IPS-18a (cell line): ENCODE measurements at regions not wholly inside any gene's neighbourhood (a gene's known extent, or its start where the extent isn't known, plus 50 kb on each side); places are given as distances from the start of the nearest gene placed in this dataset.

Experiments
- H3K27ac ChIP-seq: one replicate; pipeline ENCODE4 v1.5.1; 2013; ENCODE audit warnings: low read length
- H3K27me3 ChIP-seq: one replicate; pipeline ENCODE4 v1.6.1; 2013; ENCODE audit warnings: mild to moderate bottlenecking, low read length; ENCODE audit not compliant: control insufficient read depth, insufficient read depth
- H3K36me3 ChIP-seq: one replicate; pipeline ENCODE4 v1.6.1; 2013; ENCODE audit warnings: low read depth, low read length; ENCODE audit not compliant: control insufficient read depth
- H3K4me1 ChIP-seq: one replicate; pipeline ENCODE4 v1.6.1; 2013; ENCODE audit warnings: low read depth, low read length; ENCODE audit not compliant: control insufficient read depth
- H3K4me3 ChIP-seq: one replicate; pipeline ENCODE4 v1.5.1; 2013; ENCODE audit warnings: low read length
- H3K9ac ChIP-seq: one replicate; pipeline ENCODE4 v1.6.1; 2013; ENCODE audit warnings: mild to moderate bottlenecking, low read length, moderate library complexity
- H3K9me3 ChIP-seq: one replicate; pipeline ENCODE4 v1.6.1; 2013; ENCODE audit warnings: low read depth, low read length; ENCODE audit not compliant: control insufficient read depth

- no peak overlapping the region for H3K27ac ChIP-seq
- H3K27me3 ChIP-seq: no peaks in the 10 kb centered on the region
- no peaks in the 10 kb centered on the region for H3K4me1 ChIP-seq
- H3K36me3 ChIP-seq: no peaks in the 10 kb centered on the region
- H3K4me3 ChIP-seq: no peak overlapping the region
- no peaks in the 10 kb centered on the region for H3K9me3 ChIP-seq
- H3K9ac ChIP-seq: no peak overlapping the region
These were observed 376.5 kb upstream of the KLHL29 start for GRCh38 chr2:23008440-23008839.

- no peak overlapping the region for H3K27ac ChIP-seq
- no peaks in the 10 kb centered on the region for H3K4me1 ChIP-seq
- H3K9ac ChIP-seq: no peak overlapping the region
- H3K9me3 ChIP-seq: no peaks in the 10 kb centered on the region
- H3K36me3 ChIP-seq: no peaks in the 10 kb centered on the region
- H3K4me3 ChIP-seq: no peak overlapping the region
- H3K27me3 ChIP-seq: no peaks in the 10 kb centered on the region
These were observed 376.0 kb upstream of the KLHL29 start for GRCh38 chr2:23008951-23009350.

GRCh38 chr2:23009545-23010149, 375.3 kb upstream of the KLHL29 start:
- no peak overlapping the region for H3K9ac ChIP-seq
- H3K27ac ChIP-seq: no peak overlapping the region
- H3K4me3 ChIP-seq: no peak overlapping the region
- no peaks in the 10 kb centered on the region for H3K27me3 ChIP-seq
- no peaks in the 10 kb centered on the region for H3K4me1 ChIP-seq
- no peaks in the 10 kb centered on the region for H3K9me3 ChIP-seq
- no peaks in the 10 kb centered on the region for H3K36me3 ChIP-seq

GRCh38 chr2:23012499-23012898, 372.5 kb upstream of the KLHL29 start:
- Histone ChIP-seq H3K4me3 (no peak overlapping the region), H3K9ac (no peak overlapping the region), H3K36me3 (no peaks in the 10 kb centered on the region), H3K9me3 (no peaks in the 10 kb centered on the region), H3K27ac (no peak overlapping the region), H3K4me1 (no peaks in the 10 kb centered on the region), H3K27me3 (no peaks in the 10 kb centered on the region)

GRCh38 chr2:23015651-23016200, 369.3 kb upstream of the KLHL29 start:
- H3K4me1 ChIP-seq: peaks cover 3% of the 10 kb centered on the region
- no peaks in the 10 kb centered on the region for H3K27me3 ChIP-seq
- no peaks in the 10 kb centered on the region for H3K9me3 ChIP-seq
- H3K4me3 ChIP-seq: no peak overlapping the region
- H3K27ac ChIP-seq: no peak overlapping the region
- H3K36me3 ChIP-seq: no peaks in the 10 kb centered on the region
- no peak overlapping the region for H3K9ac ChIP-seq

GRCh38 chr2:23019476-23019875, 365.5 kb upstream of the KLHL29 start:
- H3K9me3 ChIP-seq: no peaks in the 10 kb centered on the region
- H3K9ac ChIP-seq: no peak overlapping the region
- H3K4me1 ChIP-seq: peaks cover 3% of the 10 kb centered on the region
- no peaks in the 10 kb centered on the region for H3K36me3 ChIP-seq
- no peak overlapping the region for H3K4me3 ChIP-seq
- no peak overlapping the region for H3K27ac ChIP-seq
- no peaks in the 10 kb centered on the region for H3K27me3 ChIP-seq

- Histone ChIP-seq H3K27ac (no peak overlapping the region), H3K9ac (no peak overlapping the region), H3K4me3 (no peak overlapping the region)
These were observed 364.3 kb upstream of the KLHL29 start for GRCh38 chr2:23020659-23021058.

GRCh38 chr2:23021311-23022120, 363.5 kb upstream of the KLHL29 start:
- Histone ChIP-seq H3K9ac (no peak overlapping the region), H3K27ac (no peak overlapping the region), H3K4me3 (no peak overlapping the region), H3K27me3 (no peaks in the 10 kb centered on the region), H3K36me3 (no peaks in the 10 kb centered on the region), H3K4me1 (peaks cover 3% of the 10 kb centered on the region), H3K9me3 (no peaks in the 10 kb centered on the region)

More at GRCh38 chr2:23020659-23021058, 364.3 kb upstream of the KLHL29 start:
- H3K27me3 ChIP-seq: no peaks in the 10 kb centered on the region
- no peaks in the 10 kb centered on the region for H3K9me3 ChIP-seq
- H3K36me3 ChIP-seq: no peaks in the 10 kb centered on the region
- H3K4me1 ChIP-seq: peaks cover 3% of the 10 kb centered on the region

- no peak overlapping the region for H3K27ac ChIP-seq
- H3K4me1 ChIP-seq: peaks cover 3% of the 10 kb centered on the region
- H3K36me3 ChIP-seq: no peaks in the 10 kb centered on the region
- H3K9ac ChIP-seq: no peak overlapping the region
- H3K27me3 ChIP-seq: no peaks in the 10 kb centered on the region
- no peak overlapping the region for H3K4me3 ChIP-seq
- no peaks in the 10 kb centered on the region for H3K9me3 ChIP-seq
These were observed 361.3 kb upstream of the KLHL29 start for GRCh38 chr2:23023722-23024121.

- no peak overlapping the region for H3K4me3 ChIP-seq
- H3K4me1 ChIP-seq: no peaks in the 10 kb centered on the region
- no peaks in the 10 kb centered on the region for H3K9me3 ChIP-seq
- H3K36me3 ChIP-seq: no peaks in the 10 kb centered on the region
- no peak overlapping the region for H3K27ac ChIP-seq
- H3K9ac ChIP-seq: no peak overlapping the region
- H3K27me3 ChIP-seq: no peaks in the 10 kb centered on the region
These were observed 358.3 kb upstream of the KLHL29 start for GRCh38 chr2:23026671-23027070.

GRCh38 chr2:23027396-23027795, 357.6 kb upstream of the KLHL29 start:
- H3K27me3 ChIP-seq: no peaks in the 10 kb centered on the region
- no peak overlapping the region for H3K9ac ChIP-seq
- no peaks in the 10 kb centered on the region for H3K36me3 ChIP-seq
- no peaks in the 10 kb centered on the region for H3K4me1 ChIP-seq
- H3K27ac ChIP-seq: no peak overlapping the region
- H3K9me3 ChIP-seq: no peaks in the 10 kb centered on the region
- no peak overlapping the region for H3K4me3 ChIP-seq

GRCh38 chr2:23028106-23028505, 356.9 kb upstream of the KLHL29 start:
- H3K9me3 ChIP-seq: no peaks in the 10 kb centered on the region
- H3K27me3 ChIP-seq: no peaks in the 10 kb centered on the region
- no peak overlapping the region for H3K9ac ChIP-seq
- no peaks in the 10 kb centered on the region for H3K36me3 ChIP-seq
- H3K4me3 ChIP-seq: no peak overlapping the region
- H3K27ac ChIP-seq: no peak overlapping the region
- H3K4me1 ChIP-seq: no peaks in the 10 kb centered on the region
